DOHH2 (cell line): ENCODE measurements at regions not wholly inside any gene's neighbourhood (a gene's known extent, or its start where the extent isn't known, plus 50 kb on each side); places are given as distances from the start of the nearest gene placed in this dataset.

Experiments
- H3F3A ChIP-seq: fragments of 200-600 bp; sonication (generic), shearing (Covaris generic); 2 replicates; pipeline ENCODE4 v1.6.0; 2016; ENCODE audit warnings: antibody characterized with exemption, mild to moderate bottlenecking; ENCODE audit not compliant: control insufficient read depth, insufficient read depth
- H3K27ac ChIP-seq: fragments of 200-600 bp; sonication (generic); 2 replicates; pipeline ENCODE4 v1.5.1; 2014; ENCODE audit warnings: low read depth, mild to moderate bottlenecking, low read length, moderate library complexity
- H3K27me3 ChIP-seq: fragments of 200-600 bp; sonication (generic); 2 replicates; pipeline ENCODE4 v1.6.1; 2014; ENCODE audit warnings: mild to moderate bottlenecking, low read length, mixed read lengths; ENCODE audit not compliant: control insufficient read depth
- H3K36me3 ChIP-seq: fragments of 200-600 bp; sonication (generic); 2 replicates; pipeline ENCODE4 v1.6.1; 2014; ENCODE audit warnings: mild to moderate bottlenecking, low read length, moderate library complexity, mixed read lengths; ENCODE audit not compliant: control insufficient read depth
- H3K4me1 ChIP-seq: fragments of 200-600 bp; sonication (generic); 2 replicates; pipeline ENCODE4 v1.6.1; 2014; ENCODE audit warnings: mild to moderate bottlenecking, low read length, mixed read lengths; ENCODE audit not compliant: control insufficient read depth
- H3K4me2 ChIP-seq: fragments of 200-600 bp; sonication (generic); 2 replicates; pipeline ENCODE4 v1.6.0; 2014; ENCODE audit warnings: mild to moderate bottlenecking, low read length, moderate library complexity
- H3K4me3 ChIP-seq: fragments of 200-600 bp; sonication (generic); 2 replicates; pipeline ENCODE4 v1.5.1; 2014; ENCODE audit warnings: mild to moderate bottlenecking, low read length, mixed read lengths
- H3K79me2 ChIP-seq: fragments of 200-600 bp; sonication (generic); 2 replicates; pipeline ENCODE4 v1.6.1; 2014; ENCODE audit warnings: mild to moderate bottlenecking, low read length, mixed read lengths; ENCODE audit not compliant: control insufficient read depth
- H3K9me2 ChIP-seq: fragments of 200-600 bp; sonication (generic); replicated peaks from 2 replicates; pipeline ENCODE4 v1.6.1; 2014; ENCODE audit warnings: mild to moderate bottlenecking, low read length, mixed read lengths; ENCODE audit not compliant: control insufficient read depth
- H3K9me3 ChIP-seq: fragments of 200-600 bp; sonication (generic); 2 replicates; pipeline ENCODE4 v1.6.1; 2014; ENCODE audit warnings: antibody characterized with exemption, low read length, mixed read lengths; ENCODE audit not compliant: control insufficient read depth, insufficient read depth
- H4K20me1 ChIP-seq: fragments of 200-600 bp; sonication (generic); 2 replicates; pipeline ENCODE4 v1.6.0; 2014; ENCODE audit warnings: low read depth, mild to moderate bottlenecking, antibody characterized with exemption, low read length, moderate library complexity; ENCODE audit not compliant: control insufficient read depth, insufficient read depth
- EZH2phosphoT487 ChIP-seq: fragments of 200-600 bp; sonication (generic); IDR thresholded peaks from 2 replicates; pipeline ENCODE4 v1.6.1; 2017; ENCODE audit warnings: borderline replicate concordance, mild to moderate bottlenecking, antibody characterized with exemption, low read length, moderate library complexity, mixed read lengths
- TF ChIP-seq, protein P1 (sequence below): fragments of 200-600 bp; sonication (generic); IDR thresholded peaks from one replicate; pipeline ENCODE4 v1.5.1; 2014; ENCODE audit warnings: antibody characterized with exemption, mild to moderate bottlenecking, low read depth, low read length; ENCODE audit not compliant: poor library complexity, severe bottlenecking

DNA sequence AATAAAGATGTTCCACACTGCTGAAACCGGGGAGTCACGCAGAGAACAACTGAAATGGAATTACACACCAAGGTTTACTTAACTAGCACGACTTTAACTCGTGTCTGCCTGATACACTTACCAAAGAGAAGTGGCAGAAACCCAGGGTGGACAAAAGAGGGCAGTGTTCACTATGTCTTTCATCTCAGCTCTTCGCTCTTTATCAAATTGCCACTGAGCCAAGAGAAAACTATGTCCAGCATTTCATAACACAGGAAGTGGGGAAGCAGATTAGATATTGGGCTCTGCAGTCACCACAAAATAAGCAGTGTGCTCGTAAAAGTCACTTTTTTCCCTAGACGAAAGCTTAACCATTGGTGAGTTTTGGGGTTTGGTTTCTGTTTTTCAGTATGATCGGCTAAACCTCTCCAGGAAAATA lies 155.7 kb downstream of the CHIC2 start:
- no peaks in the 10 kb centered on the region for H3K79me2 ChIP-seq
- peak overlapping the region; percentile 36 for H3K4me3 ChIP-seq
- no peaks in the 10 kb centered on the region for H3K9me2 ChIP-seq
- no peaks in the 10 kb centered on the region for H4K20me1 ChIP-seq
- no peak overlapping the region for H3K27ac ChIP-seq
- peaks cover 26% of the 10 kb centered on the region for H3K27me3 ChIP-seq
- no peaks in the 10 kb centered on the region for H3K36me3 ChIP-seq
- H3K4me2 ChIP-seq = peak overlapping the region; percentile 57
- no peaks in the 10 kb centered on the region for H3K9me3 ChIP-seq
- peaks cover 20% of the 10 kb centered on the region for H3K4me1 ChIP-seq
- no peaks in the 10 kb centered on the region for H3F3A ChIP-seq
- TF ChIP-seq, protein P1, sequence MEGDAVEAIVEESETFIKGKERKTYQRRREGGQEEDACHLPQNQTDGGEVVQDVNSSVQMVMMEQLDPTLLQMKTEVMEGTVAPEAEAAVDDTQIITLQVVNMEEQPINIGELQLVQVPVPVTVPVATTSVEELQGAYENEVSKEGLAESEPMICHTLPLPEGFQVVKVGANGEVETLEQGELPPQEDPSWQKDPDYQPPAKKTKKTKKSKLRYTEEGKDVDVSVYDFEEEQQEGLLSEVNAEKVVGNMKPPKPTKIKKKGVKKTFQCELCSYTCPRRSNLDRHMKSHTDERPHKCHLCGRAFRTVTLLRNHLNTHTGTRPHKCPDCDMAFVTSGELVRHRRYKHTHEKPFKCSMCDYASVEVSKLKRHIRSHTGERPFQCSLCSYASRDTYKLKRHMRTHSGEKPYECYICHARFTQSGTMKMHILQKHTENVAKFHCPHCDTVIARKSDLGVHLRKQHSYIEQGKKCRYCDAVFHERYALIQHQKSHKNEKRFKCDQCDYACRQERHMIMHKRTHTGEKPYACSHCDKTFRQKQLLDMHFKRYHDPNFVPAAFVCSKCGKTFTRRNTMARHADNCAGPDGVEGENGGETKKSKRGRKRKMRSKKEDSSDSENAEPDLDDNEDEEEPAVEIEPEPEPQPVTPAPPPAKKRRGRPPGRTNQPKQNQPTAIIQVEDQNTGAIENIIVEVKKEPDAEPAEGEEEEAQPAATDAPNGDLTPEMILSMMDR = peak; percentile 77
- TF ChIP-seq EZH2phosphoT487 = peak; percentile 8; the same call in 1 of the 2 replicates

DNA sequence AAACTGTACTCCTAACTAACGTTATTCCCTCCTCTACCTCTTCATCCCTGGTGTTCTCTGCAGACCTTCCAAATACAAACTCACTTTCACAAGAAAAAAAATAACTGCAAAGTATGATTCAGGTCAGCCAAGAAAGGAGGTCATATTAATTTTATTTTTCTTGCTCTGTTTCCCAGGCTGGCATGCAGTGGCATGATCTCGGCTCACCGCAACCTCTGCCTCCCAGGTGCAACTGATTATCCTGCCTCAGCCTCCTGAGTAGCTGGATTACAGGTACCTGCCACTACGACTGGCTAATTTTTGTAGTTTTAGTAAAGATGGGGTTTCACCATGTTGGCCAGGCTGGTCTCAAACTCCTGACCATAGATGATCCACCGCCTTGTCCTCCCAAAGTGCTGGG lies 156.6 kb downstream of the CHIC2 start:
- Histone ChIP-seq H3K9me2 (no peaks in the 10 kb centered on the region), H3K36me3 (no peaks in the 10 kb centered on the region), H3K4me1 (peaks cover 20% of the 10 kb centered on the region), H3F3A (no peaks in the 10 kb centered on the region), H3K27ac (no peak overlapping the region), H3K4me2 (no peak overlapping the region), H3K9me3 (no peaks in the 10 kb centered on the region), H4K20me1 (no peaks in the 10 kb centered on the region), H3K79me2 (no peaks in the 10 kb centered on the region), H3K27me3 (peaks cover 27% of the 10 kb centered on the region), H3K4me3 (no peak overlapping the region)
- no peak for TF ChIP-seq EZH2phosphoT487
- TF ChIP-seq, protein P1 = no peak

- no peak for TF ChIP-seq EZH2phosphoT487
- TF ChIP-seq, protein P1 = no peak
- peak overlapping the region; percentile 59; the same call in 1 of the 2 replicates for H3K4me2 ChIP-seq
- H3K27me3 ChIP-seq = peaks cover 27% of the 10 kb centered on the region
- no peaks in the 10 kb centered on the region for H3K36me3 ChIP-seq
- H3K4me3 ChIP-seq = no peak overlapping the region
- H3K4me1 ChIP-seq = peaks cover 20% of the 10 kb centered on the region
- no peaks in the 10 kb centered on the region for H3K9me3 ChIP-seq
- no peaks in the 10 kb centered on the region for H3K79me2 ChIP-seq
- no peaks in the 10 kb centered on the region for H3F3A ChIP-seq
- H3K9me2 ChIP-seq = no peaks in the 10 kb centered on the region
- no peak overlapping the region for H3K27ac ChIP-seq
- no peaks in the 10 kb centered on the region for H4K20me1 ChIP-seq
Measured at GRCh38 chr4:53906606-53907190, 157.7 kb downstream of the CHIC2 start.
